ENCODE measurements at regions not wholly inside any gene's neighbourhood (a gene's known extent, or its start where the extent isn't known, plus 50 kb on each side); places are given as distances from the start of the nearest gene placed in this dataset.

- no peaks in the 10 kb centered on the region for H3K36me3 ChIP-seq (ENCODE audit: insufficient read depth in 1 of 2, low read depth in 1 of 2)
- no peaks in the 10 kb centered on the region for H3K9me3 ChIP-seq
- DNase-seq (no peak), ATAC-seq (no peak)
- TF ChIP-seq CTCF (IDR thresholded peaks at IDR 0.05), result no peak
- H3K27ac ChIP-seq, result no peak overlapping the region
- intact Hi-C loops (cut with DNase I), result no loop called here
- H3K4me3 ChIP-seq, result no peak overlapping the region
- 90 to 98% (median 93%) methylated on average over 1 of the region's 1 CpG for WGBS, 3 donors
- no peaks in the 10 kb centered on the region for H3K4me1 ChIP-seq
- H3K27me3 ChIP-seq (ENCODE audit: insufficient read depth in 3 of 3, low read length in 2 of 3), result no peaks in the 10 kb centered on the region
Measured at GRCh38 chr5:156154757-156155156, 172.2 kb upstream of the SGCD start.

- Histone ChIP-seq H3K4me1 (no peaks in the 10 kb centered on the region), H3K9me3 (no peaks in the 10 kb centered on the region), H3K36me3 (ENCODE audit: insufficient read depth in 1 of 2, low read depth in 1 of 2) (no peaks in the 10 kb centered on the region), H3K27me3 (ENCODE audit: insufficient read depth in 3 of 3, low read length in 2 of 3) (no peaks in the 10 kb centered on the region), H3K4me3 (no peak overlapping the region), H3K27ac (no peak overlapping the region)
- intact Hi-C loops (cut with DNase I), result no loop called here
- DNase-seq (no peak), ATAC-seq (peak in 1 of 4 donors; percentile 30)
- TF ChIP-seq CTCF (IDR thresholded peaks at IDR 0.05), result no peak
- 35 to 74% (median 47%) methylated on average over 4 of the region's 4 CpGs for WGBS, 3 donors
Measured at GRCh38 chr5:156155598-156155997, 171.4 kb upstream of the SGCD start.

- H3K4me3 ChIP-seq, result no peak overlapping the region
Measured at GRCh38 chr5:156164306-156164705, 162.7 kb upstream of the SGCD start.

GRCh38 chr5:156169495-156169894 is 157.5 kb upstream of the SGCD start:
- Histone ChIP-seq H3K4me1 (peaks cover 9% of the 10 kb centered on the region), H3K36me3 (ENCODE audit: insufficient read depth in 1 of 2, low read depth in 1 of 2) (no peaks in the 10 kb centered on the region), H3K4me3 (no peak overlapping the region), H3K27me3 (ENCODE audit: insufficient read depth in 3 of 3, low read length in 2 of 3) (no peaks in the 10 kb centered on the region), H3K9me3 (no peaks in the 10 kb centered on the region), H3K27ac (peak overlapping the region; percentile 59)
- WGBS, 3 donors, result 42 to 85% (median 63%) methylated on average over 1 of the region's 1 CpG
- DNase-seq (no peak), ATAC-seq (peak; percentile 55 to 82 (median 74))
- no peak for TF ChIP-seq CTCF (IDR thresholded peaks at IDR 0.05)
- intact Hi-C loops (cut with DNase I), result no loop called here

More at GRCh38 chr5:156164306-156164705, 162.7 kb upstream of the SGCD start:
- H3K27ac ChIP-seq, result no peak overlapping the region
- intact Hi-C loops (cut with DNase I), result no loop called here
- DNase-seq (no peak), ATAC-seq (no peak)
- peaks cover under 1% of the 10 kb centered on the region for H3K4me1 ChIP-seq
- H3K9me3 ChIP-seq, result no peaks in the 10 kb centered on the region
- no peak for TF ChIP-seq CTCF (IDR thresholded peaks at IDR 0.05)
- WGBS, 3 donors, result 88 to 93% (median 89%) methylated on average over 2 of the region's 2 CpGs
- no peaks in the 10 kb centered on the region for H3K27me3 ChIP-seq (ENCODE audit: insufficient read depth in 3 of 3, low read length in 2 of 3)
- H3K36me3 ChIP-seq (ENCODE audit: insufficient read depth in 1 of 2, low read depth in 1 of 2), result no peaks in the 10 kb centered on the region

- H3K9me3 ChIP-seq, result no peaks in the 10 kb centered on the region
- DNase-seq, result no peak
- peak overlapping the region; percentile 59 for H3K27ac ChIP-seq
- intact Hi-C loops (cut with DNase I), result loop anchor here in 1 of 2 donors (5.0 kb wide), 1 partner anchor 157 kb away; the partner anchor contains the start of gene SGCD
- peaks cover 9% of the 10 kb centered on the region for H3K4me1 ChIP-seq
- H3K27me3 ChIP-seq (ENCODE audit: insufficient read depth in 3 of 3, low read length in 2 of 3), result no peaks in the 10 kb centered on the region
- no peak for TF ChIP-seq CTCF (IDR thresholded peaks at IDR 0.05)
- no peaks in the 10 kb centered on the region for H3K36me3 ChIP-seq (ENCODE audit: insufficient read depth in 1 of 2, low read depth in 1 of 2)
- H3K4me3 ChIP-seq, result no peak overlapping the region
- WGBS, 3 donors, result 65 to 77% (median 73%) methylated on average over 4 of the region's 4 CpGs
- ATAC-seq, result peak; percentile 57 to 75 (median 65)
Measured at GRCh38 chr5:156170351-156170961, 156.5 kb upstream of the SGCD start.
